Left colon (tissue), 2 donors: ENCODE measurements at regions not wholly inside any gene's neighbourhood (a gene's known extent, or its start where the extent isn't known, plus 50 kb on each side); places are given as distances from the start of the nearest gene placed in this dataset.

ENCODE experiments used
- ATAC-seq: fragments of 200-7000 bp; cut with Tn5 transposase; one replicate; pipeline ENCODE4 v1.9.1; 2020; ENCODE audit warnings: mild to moderate bottlenecking, moderate library complexity
- DNase-seq, 2 donors: peaks; one replicate each; pipeline ENCODE4 v3.0.0-alpha.2; 2020
- intact Hi-C, 2 donors: fragments of 100-400 bp; cut with DNase I in 1 of 2; cut with micrococcal nuclease in 1 of 2; formaldehyde crosslinking; loops; one replicate each; pipeline versions ENCODE4 v1.11.2 to v1.14.0; 2022; cut with DNase I, micrococcal nuclease
- donor health status: DM: no; HTN: no; CAD: no.
- donor health status: DM: yes; HTN: yes; CAD: no.

GRCh38 chr1:190029441-190029840 lies 448.2 kb downstream of the BRINP3 start:
- intact Hi-C loops, result no loop called here
- ATAC-seq (no peak), DNase-seq (no peak)

- intact Hi-C loops, result no loop called here
- ATAC-seq (no peak), DNase-seq (no peak)
Observed at GRCh38 chr1:190043655-190044054, 434.0 kb downstream of the BRINP3 start.

DNA sequence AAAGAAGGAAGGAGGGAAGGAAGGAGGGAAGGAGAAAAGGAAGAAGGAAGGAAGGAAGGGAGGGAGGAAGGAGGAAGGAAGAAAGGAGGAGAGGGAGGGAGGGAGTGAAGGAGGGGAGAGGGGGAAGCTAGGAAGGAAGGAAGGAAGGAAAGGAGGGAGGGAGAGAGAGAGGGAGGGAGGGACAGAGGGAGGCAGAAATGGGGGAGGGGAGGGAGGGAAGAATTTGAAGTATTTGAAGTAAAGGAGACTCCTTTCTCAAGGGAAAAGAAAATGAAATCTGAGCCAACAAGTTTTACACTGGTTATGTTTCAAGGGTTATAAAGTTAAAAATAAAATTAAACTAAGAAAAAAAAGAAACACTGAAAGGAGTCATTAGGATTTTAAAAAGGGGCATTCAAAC lies 431.4 kb downstream of the BRINP3 start:
- ATAC-seq (no peak), DNase-seq (no peak)
- intact Hi-C loops, result no loop called here
